D341Med (cell line): ENCODE measurements at regions not wholly inside any gene's neighbourhood (a gene's known extent, or its start where the extent isn't known, plus 50 kb on each side); places are given as distances from the start of the nearest gene placed in this dataset.
A peak's percentile ranks its signal among the peaks of the same experiment; 100 is the strongest.
"Not testable (repeated sequence)": the region's sequence is repeated elsewhere in the genome, so short reads cannot be mapped to it uniquely, and the experiment has no call there.

Source experiments
- DNase-seq: peaks from one replicate; pipeline ENCODE4 v3.0.0; 2012; ENCODE audit warnings: low spot score

DNA sequence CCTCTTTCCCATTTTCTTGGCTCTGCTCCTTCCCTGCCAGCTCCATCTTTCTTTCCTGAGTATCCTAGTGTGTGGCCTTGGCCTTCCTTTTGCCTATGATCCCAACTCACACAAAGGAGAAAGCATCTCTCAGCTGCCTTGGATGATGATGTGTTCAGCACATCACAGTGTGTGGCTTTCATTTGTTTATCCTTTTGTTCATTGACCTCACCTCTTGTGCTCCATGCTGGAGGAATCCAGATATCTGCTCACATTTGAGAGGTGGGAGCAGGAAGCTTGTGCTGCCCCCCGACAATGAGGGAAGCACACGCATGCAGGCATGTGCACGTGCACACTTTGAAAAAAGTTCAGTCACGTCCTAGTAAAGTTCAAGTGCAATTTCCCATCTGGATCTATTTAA, 131.0 kb downstream of the SMIM20 start:
- DNase-seq = no peak

- no peak for DNase-seq
These were observed 133.8 kb downstream of the SMIM20 start for GRCh38 chr4:26047795-26048194.

DNA sequence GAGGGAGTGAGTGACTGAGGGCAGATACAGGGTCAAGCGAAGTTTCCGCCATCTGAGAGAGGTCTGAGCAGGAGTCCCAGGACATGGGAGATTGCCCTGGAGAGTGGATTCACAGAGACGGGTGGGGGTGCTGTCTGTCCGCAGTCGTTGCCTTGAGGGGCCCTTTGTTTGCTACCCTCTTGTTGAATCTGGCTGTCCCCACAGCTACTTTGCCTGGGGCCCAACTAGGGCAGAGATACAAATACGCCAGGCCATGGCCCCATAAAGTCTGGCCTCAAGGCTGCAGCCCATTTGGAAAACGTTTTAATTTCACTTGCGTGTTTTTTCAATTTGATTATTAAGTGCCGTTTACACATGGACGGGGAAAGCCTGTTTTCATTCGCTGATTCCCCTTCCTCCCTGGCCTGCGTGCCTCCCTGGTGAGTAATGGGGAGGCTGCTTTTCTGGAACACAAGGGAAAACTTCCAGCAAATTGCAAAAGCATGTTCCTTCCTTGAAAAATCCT, 134.4 kb downstream of the SMIM20 start:
- DNase-seq = no peak

DNA sequence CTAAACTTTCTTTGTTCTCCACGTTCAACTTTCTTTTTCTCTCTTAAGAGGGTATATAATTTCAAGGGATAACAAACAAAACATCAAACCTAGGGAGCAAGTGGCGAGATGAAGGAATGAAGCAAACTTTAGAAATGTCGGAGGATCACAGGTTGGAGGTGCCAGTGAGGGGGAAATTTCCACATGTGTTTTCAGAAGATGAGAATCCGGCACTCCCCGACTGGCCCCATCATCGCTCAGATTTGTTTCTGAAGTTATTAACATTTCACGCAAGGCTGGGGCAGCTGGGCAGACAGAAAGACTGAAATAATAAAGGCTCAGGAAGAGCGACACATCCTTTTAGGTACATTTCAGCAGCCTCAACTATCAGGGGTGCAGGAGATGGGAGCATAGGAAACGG, 134.9 kb downstream of the SMIM20 start:
- no peak for DNase-seq

DNA sequence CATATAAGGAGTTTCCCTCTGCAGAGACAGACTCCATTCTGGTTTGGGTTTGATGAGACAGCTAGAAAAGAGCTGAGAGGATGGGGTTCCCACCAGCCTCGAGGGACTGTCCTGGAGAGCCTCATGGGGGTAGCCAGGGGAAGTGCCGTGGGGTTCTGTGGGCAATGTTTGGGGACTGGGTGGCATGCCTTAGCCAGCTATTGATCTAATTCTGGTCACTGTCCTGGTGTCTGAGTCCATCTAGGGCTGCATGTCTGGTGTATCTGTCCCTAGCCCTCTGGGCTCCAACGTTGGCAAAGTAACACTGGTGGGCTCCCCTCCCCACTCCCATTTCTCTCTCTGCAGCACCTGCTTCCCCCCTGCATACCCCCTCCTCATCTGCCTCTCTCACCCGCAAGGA, 135.4 kb downstream of the SMIM20 start:
- DNase-seq = no peak

DNA sequence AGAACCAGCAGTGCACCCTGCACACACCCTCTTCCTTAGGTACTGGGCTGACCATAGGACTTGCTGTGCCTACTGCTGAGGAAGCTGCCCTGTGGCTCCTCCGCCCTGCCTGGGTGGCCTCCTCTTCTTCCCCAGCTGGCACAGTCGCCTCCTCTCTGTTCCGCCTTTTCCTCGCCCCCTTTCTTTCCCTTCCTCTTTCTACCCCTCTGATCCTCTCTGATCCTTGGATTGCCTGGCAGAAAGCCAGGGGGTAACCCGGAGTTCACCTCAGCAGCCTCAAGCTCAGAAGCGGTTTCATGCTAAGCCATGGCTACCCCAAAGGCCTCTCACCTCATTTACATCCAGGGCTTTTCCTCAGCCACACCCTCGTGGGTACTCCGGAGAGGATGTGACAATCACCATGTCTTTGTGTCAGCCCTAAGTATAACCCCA, 136.2 kb downstream of the SMIM20 start:
- DNase-seq = no peak

GRCh38 chr4:26050671-26051070, 136.7 kb downstream of the SMIM20 start:
- no peak for DNase-seq

DNA sequence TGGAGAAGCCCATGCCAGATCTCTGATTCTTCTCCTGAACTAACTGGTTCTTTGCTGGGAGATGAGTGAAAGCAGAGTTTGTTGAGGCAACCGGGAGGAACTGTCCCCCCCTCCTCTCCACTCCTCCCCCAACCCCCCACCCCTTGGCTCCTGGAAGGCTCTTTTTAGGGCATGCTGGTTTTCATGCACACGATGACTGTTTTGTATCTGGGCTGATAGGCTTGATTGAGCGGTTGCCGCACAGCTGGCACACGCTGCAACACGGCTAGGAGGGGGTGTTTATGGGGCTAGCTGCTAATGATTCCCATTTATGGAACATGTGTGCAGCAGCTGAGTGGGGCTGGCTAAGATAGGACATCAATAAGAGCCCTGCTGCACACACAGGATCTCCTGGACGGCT, 137.2 kb downstream of the SMIM20 start:
- no peak for DNase-seq

DNA sequence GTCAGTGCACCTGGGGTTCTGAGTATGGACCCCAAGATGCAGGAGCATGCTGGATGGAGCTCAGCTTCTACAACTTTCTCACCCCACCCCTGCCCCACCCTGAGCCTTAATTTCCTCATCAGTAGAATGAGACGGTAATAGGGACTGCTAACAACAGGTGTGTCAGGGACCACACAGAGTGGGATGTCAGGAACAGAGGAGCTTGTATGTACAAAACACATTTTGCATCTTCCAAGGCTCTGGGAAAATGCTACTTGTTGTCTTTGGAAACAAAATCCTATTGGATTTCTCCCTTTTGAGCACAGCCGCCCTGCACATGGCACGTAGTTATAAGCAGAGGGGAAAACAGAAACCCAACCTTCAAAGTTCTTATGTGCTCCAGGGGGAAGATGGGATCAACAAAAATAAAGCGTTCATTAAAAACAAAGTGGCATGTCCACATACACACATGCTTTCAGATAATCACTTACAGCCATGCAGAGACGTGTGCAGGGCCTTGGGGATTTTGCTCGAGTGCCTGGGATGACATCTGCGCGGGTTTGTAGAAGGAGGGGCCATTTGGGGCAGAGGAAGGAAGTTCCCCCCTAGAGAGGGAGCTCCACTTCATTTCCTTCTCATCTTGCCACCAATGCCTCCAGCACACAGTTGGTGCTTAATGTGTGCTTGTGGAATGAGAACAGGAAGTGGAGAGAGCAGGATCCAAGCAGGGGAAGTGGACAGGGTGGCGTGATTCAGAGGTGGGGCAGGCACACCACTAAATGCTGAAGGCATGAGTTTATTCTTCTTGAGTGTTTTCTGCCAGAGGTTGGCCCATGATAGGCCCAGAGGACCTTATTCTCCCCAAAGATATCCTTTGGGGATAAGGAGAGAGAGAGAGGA, 138.9 kb downstream of the SMIM20 start:
- no peak for DNase-seq

- DNase-seq = no peak
These were observed 139.7 kb downstream of the SMIM20 start for GRCh38 chr4:26053761-26054160.

DNA sequence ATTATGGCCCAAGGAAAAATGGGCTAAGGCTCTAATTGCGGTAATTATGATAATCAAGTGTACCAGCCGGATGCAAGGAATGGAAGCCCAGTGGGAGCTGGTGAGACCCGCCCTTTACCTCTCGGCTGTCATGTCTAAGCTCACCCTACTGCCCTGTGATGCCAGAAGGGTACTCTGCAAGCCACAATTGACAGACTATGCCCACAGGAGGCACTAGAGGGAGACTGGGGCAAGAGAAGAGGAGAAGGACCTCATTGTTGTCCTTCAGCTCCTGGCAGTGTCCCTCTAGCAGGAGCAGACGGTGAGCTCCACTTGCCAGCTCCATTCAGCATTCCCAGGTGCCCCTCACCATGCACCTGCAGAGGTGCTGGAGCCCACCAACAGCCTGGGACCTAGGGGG, 141.8 kb downstream of the SMIM20 start:
- DNase-seq = no peak

GRCh38 chr4:26056406-26056805, 142.4 kb downstream of the SMIM20 start:
- no peak for DNase-seq

DNA sequence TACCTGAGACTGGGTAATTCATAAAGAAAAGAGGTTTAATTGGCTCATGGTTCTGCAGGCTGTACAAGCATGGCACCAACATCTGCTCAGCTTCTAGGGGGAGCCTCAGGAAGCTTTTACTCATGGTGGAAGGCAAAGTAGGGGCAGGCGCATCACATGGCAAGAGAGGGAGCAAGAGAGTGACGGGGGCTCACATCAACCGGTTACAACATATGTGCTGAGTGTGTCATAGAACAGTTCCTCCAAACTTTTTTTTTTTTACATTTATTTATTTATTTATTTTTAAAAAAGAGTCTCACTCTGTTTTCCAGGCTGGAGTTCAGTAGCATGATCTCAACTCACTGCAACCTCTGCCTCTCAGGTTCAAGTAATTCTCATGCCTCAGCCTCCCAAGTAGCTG, 143.8 kb downstream of the SMIM20 start:
- not testable (repeated sequence) for DNase-seq

- no peak for DNase-seq
These were observed 144.5 kb downstream of the SMIM20 start for GRCh38 chr4:26058537-26058936.

DNA sequence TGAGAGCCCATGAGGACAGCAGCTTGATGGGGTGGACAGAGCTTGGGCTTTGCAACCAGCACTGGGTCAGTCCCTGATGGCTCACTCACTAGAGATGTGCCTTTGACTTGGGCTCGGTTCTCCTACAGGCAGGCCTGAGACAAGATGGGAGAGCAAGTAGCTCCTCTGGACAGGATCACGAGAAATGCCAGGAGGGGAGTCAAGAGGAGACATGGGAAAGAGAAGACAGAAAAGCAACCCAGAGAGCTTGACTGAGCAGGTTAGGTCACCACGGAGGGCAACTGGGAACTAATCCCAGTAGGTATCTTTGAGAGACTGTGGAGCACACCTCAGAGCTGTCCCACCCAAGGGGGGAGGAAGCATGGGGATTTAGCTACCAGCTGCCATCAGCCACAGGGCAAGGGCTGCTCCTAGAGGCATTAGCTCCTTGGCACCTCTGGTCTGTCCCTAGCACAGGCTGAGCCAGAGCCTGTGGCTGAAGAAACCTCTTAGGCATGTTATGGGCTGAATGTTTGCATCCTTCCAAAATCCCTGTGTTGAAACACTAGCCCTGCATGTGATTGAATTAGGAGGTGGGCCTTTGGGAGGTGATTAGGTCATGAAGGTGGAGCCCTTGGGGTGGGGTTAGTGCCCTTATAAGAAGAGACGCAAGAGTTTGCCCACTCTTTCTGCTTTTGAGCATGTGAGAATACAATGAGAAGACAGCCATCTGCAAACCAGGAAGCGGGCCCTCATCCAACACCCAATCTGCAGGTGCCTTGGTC, 145.6 kb downstream of the SMIM20 start:
- DNase-seq = no peak

GRCh38 chr4:26060286-26060685, 146.3 kb downstream of the SMIM20 start:
- no peak for DNase-seq

DNA sequence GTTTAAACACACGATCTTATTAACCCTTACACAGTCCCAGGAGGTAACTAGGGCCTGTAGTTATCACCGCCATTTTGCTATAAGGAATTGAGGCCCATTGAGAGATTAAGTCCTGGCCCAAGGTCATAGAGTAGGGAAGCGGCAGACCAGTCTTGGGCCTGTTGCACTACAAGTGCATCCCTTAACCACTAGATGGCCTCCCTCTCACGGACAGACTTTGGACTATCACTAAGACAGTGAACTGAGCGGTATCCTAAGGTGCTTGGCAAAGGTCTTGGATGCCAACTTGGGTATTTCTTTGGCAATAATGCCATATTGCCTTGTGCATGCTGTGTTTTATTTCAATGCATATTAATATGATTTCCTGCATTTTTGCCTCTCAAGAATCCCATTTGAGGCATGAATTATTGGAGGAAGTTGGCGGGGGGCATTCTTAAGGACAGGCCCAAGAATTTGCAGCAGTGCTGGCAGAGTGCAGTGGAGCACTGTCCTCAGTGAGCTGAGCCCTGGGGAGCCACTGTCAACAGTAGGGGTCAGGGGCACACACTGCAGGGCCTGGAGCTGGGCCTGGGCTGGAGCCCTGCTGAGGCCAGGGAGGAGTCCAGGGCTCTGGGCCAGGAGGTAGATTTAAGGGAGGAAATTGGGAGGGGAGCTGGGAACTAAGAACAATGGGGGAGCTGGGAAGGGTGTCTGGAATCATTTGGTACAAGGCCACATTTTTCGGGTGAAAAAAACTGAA, 147.4 kb downstream of the SMIM20 start:
- peak; percentile 67 for DNase-seq

GRCh38 chr4:26062215-26062614, 148.2 kb downstream of the SMIM20 start:
- no peak for DNase-seq

- DNase-seq = not testable (repeated sequence)
These were observed 150.0 kb downstream of the SMIM20 start for GRCh38 chr4:26064009-26064408.

DNA sequence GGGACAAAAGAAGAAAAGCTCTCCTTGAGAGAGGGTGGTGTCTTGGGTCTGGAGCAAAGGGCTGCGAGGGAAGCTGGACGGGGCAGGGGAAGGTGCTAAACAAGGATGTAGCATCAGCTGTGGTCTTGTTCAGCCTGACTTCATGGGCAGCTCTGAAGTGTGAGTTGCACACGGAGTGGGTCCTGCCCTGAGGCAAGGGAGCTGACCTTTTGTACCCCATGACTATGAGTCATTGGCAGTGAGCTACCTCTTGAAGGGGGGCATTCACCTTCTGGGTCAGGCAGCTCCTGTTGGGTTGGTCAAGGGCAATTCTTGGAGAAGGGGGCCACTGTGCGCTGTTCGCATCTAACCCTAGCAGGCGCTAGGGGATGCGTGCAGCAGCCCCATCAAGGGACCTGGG, 151.8 kb downstream of the SMIM20 start:
- no peak for DNase-seq

- DNase-seq = no peak
These were observed 153.0 kb downstream of the SMIM20 start for GRCh38 chr4:26067035-26067434.

DNA sequence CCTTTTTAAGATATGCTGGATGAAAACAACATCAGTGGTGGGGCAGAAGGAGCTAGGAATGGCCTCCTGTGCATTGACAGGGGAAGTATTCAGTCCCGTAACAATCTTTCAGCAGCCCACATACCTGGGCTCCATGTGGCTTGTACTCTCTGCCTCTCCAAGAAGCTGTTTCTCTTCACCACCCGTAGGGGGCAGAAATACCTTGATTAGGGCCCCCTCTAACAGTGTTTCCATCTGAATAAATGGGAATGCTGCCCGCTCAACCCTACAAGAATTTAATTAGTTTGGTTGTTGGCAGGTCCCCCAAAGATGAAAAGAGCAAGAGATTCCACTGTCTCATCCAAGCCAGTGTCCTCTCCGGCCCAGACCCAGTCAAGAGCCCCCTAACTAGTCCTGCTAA, 155.2 kb downstream of the SMIM20 start:
- DNase-seq = peak; percentile 50
